H1 (cell line): ENCODE measurements at regions not wholly inside any gene's neighbourhood (a gene's known extent, or its start where the extent isn't known, plus 50 kb on each side); places are given as distances from the start of the nearest gene placed in this dataset.

Experiments
- CTCF ChIA-PET: fragments of 300-600 bp; sonication (Branson Sonifier 250); formaldehyde crosslinking; loops from one replicate; lab custom pipeline; 2021; ENCODE audit not compliant: partially characterized antibody; lab: Charles Lee
- POLR2A ChIA-PET: fragments of 300-600 bp; sonication (Branson Sonifier 250); formaldehyde crosslinking; loops from one replicate; lab custom pipeline; 2021; ENCODE audit warnings: inconsistent platforms; ENCODE audit not compliant: partially characterized antibody; lab: Charles Lee
- DNase-seq, 2 experiments: peaks; one replicate each; pipeline versions ENCODE4 v3.0.0 to v3.0.0-alpha.2; 2010 to 2022; ENCODE audit warnings: low spot score in 2 of 2, low read depth in 1 of 2, mixed read lengths in 1 of 2
- FAIRE-seq: peaks from 2 replicates; lab custom pipeline; 2011; peaks lifted over from hg19 to GRCh38; lab: Jason Lieb, UNC
- H2AFZ ChIP-seq: 2 replicates; pipeline ENCODE4 v1.8.1; 2012; ENCODE audit warnings: low read length, inconsistent platforms
- H2AK5ac ChIP-seq: 2 replicates; pipeline ENCODE4 v1.6.1; 2013; ENCODE audit warnings: low read depth, low read length
- H2BK120ac ChIP-seq: replicated peaks from 2 replicates; pipeline ENCODE3; 2013; ENCODE audit warnings: low read depth, low read length, inconsistent platforms
- H2BK12ac ChIP-seq: 2 replicates; pipeline ENCODE4 v1.6.1; 2013; ENCODE audit warnings: low read depth, low read length
- H2BK15ac ChIP-seq: 2 replicates; pipeline ENCODE4 v1.6.1; 2013; ENCODE audit warnings: low read length
- H2BK20ac ChIP-seq: 2 replicates; pipeline ENCODE4 v1.6.1; 2013; ENCODE audit warnings: low read length
- H2BK5ac ChIP-seq: 2 replicates; pipeline ENCODE4 v1.6.1; 2013; ENCODE audit warnings: low read depth, low read length
- H3K14ac ChIP-seq: 2 replicates; pipeline ENCODE4 v1.6.1; 2013; ENCODE audit warnings: inconsistent platforms; ENCODE audit not compliant: insufficient read length
- H3K18ac ChIP-seq: 2 replicates; pipeline ENCODE4 v1.6.1; 2013; ENCODE audit warnings: low read length; ENCODE audit errors: extremely low read depth
- H3K23ac ChIP-seq: 2 replicates; pipeline ENCODE4 v1.6.1; 2013; ENCODE audit warnings: inconsistent platforms; ENCODE audit not compliant: insufficient read length
- H3K23me2 ChIP-seq: 2 replicates; pipeline ENCODE4 v1.6.1; 2013; ENCODE audit warnings: low read depth, low read length
- H3K27ac ChIP-seq: 2 replicates; pipeline ENCODE4 v1.6.1; 2011; ENCODE audit warnings: low read depth, low read length, inconsistent platforms
- H3K27me3 ChIP-seq, 4 experiments: replicated peaks in 1 of 4; 1 replicate in 1 of 4; 2 replicates in 3 of 4; pipeline versions ENCODE4 v1.6.1 to v1.8.1; 2011 to 2013; ENCODE audit warnings: low read length in 3 of 4, mild to moderate bottlenecking in 3 of 4, inconsistent platforms in 2 of 4, mixed read lengths in 2 of 4, moderate library complexity in 1 of 4; ENCODE audit not compliant: control insufficient read depth in 3 of 4, insufficient read depth in 3 of 4; ENCODE audit errors: extremely low read depth in 1 of 4
- H3K36me3 ChIP-seq, 4 experiments: 2 replicates each; pipeline versions ENCODE4 v1.6.1 to v1.8.1; 2011 to 2013; ENCODE audit warnings: mild to moderate bottlenecking in 4 of 4, low read length in 3 of 4, moderate library complexity in 2 of 4, control low read depth in 1 of 4, inconsistent platforms in 1 of 4; ENCODE audit not compliant: insufficient read depth in 4 of 4, control insufficient read depth in 2 of 4
- H3K4ac ChIP-seq: replicated peaks from 2 replicates; pipeline ENCODE3; 2013; ENCODE audit warnings: low read length, low read depth, mixed read lengths, inconsistent platforms; ENCODE audit not compliant: insufficient read length
- H3K4me1 ChIP-seq, 4 experiments: replicated peaks in 1 of 4; 1 replicate in 1 of 4; 2 replicates in 3 of 4; pipeline versions ENCODE4 v1.6.1 to v1.8.1; 2011 to 2013; ENCODE audit warnings: low read length in 3 of 4, inconsistent platforms in 2 of 4, mixed read lengths in 1 of 4; ENCODE audit not compliant: insufficient read depth in 4 of 4, control insufficient read depth in 3 of 4
- H3K4me2 ChIP-seq, 2 experiments: 2 replicates each; pipeline versions ENCODE4 v1.6.1 to v1.8.1; 2011 to 2013; ENCODE audit warnings: low read depth in 2 of 2, low read length in 2 of 2, control low read depth in 1 of 2, inconsistent platforms in 1 of 2, mild to moderate bottlenecking in 1 of 2; ENCODE audit not compliant: insufficient read depth in 1 of 2
- H3K4me3 ChIP-seq, 4 experiments: fragments of 200-600, 300-600 bp in 1 of 4; sonication (generic), shearing (Covaris generic), sonication (Bioruptor Twin) in 1 of 4; 2 replicates each; pipeline versions ENCODE4 v1.5.1 to v1.8.1; 2011 to 2016; ENCODE audit warnings: low read length in 4 of 4, low read depth in 3 of 4, control low read depth in 2 of 4, inconsistent platforms in 2 of 4, mild to moderate bottlenecking in 2 of 4, mixed read lengths in 1 of 4, moderate library complexity in 1 of 4; ENCODE audit not compliant: insufficient read depth in 2 of 4; ENCODE audit errors: extremely low read depth in 1 of 4
- H3K56ac ChIP-seq: replicated peaks from 2 replicates; pipeline ENCODE3; 2013; ENCODE audit warnings: low read depth, mild to moderate bottlenecking, mixed read lengths, low read length, inconsistent platforms; ENCODE audit not compliant: insufficient read length
- H3K79me1 ChIP-seq: 2 replicates; pipeline ENCODE4 v1.6.1; 2013; ENCODE audit warnings: low read depth, low read length, control low read depth
- H3K79me2 ChIP-seq, 2 experiments: 2 replicates each; pipeline versions ENCODE4 v1.6.1 to v1.8.1; 2012 to 2013; ENCODE audit warnings: low read length in 2 of 2, mild to moderate bottlenecking in 2 of 2, inconsistent platforms in 1 of 2; ENCODE audit not compliant: insufficient read depth in 2 of 2, control insufficient read depth in 1 of 2
- H3K9ac ChIP-seq, 4 experiments: replicated peaks in 1 of 4; 1 replicate in 1 of 4; 2 replicates in 3 of 4; pipeline versions ENCODE4 v1.6.1 to v1.8.1; 2011 to 2013; ENCODE audit warnings: low read depth in 3 of 4, low read length in 3 of 4, control low read depth in 2 of 4, mild to moderate bottlenecking in 2 of 4, moderate library complexity in 2 of 4, inconsistent platforms in 1 of 4; ENCODE audit errors: extremely low read depth in 1 of 4
- H3K9me3 ChIP-seq, 2 experiments: 2 replicates each; pipeline versions ENCODE4 v1.6.1 to v1.8.1; 2012 to 2013; ENCODE audit warnings: mild to moderate bottlenecking in 2 of 2, moderate library complexity in 2 of 2, control low read depth in 1 of 2, inconsistent platforms in 1 of 2, low read depth in 1 of 2, low read length in 1 of 2, mixed read lengths in 1 of 2; ENCODE audit not compliant: insufficient read depth in 2 of 2
- H4K20me1 ChIP-seq, 2 experiments: replicated peaks in 1 of 2; 2 replicates each; pipeline versions ENCODE3 to v1.8.1; 2011 to 2013; ENCODE audit warnings: inconsistent platforms in 2 of 2, low read length in 2 of 2, mild to moderate bottlenecking in 1 of 2; ENCODE audit not compliant: insufficient read depth in 2 of 2, control insufficient read depth in 1 of 2
- H4K5ac ChIP-seq: 2 replicates; pipeline ENCODE4 v1.6.1; 2013; ENCODE audit warnings: low read length, low read depth, mixed read lengths, inconsistent platforms; ENCODE audit not compliant: insufficient read length
- H4K8ac ChIP-seq: 2 replicates; pipeline ENCODE4 v1.8.0; 2013; ENCODE audit warnings: mild to moderate bottlenecking, moderate library complexity, low read length, inconsistent platforms; ENCODE audit not compliant: insufficient read depth; ENCODE audit errors: extremely low read depth
- H4K91ac ChIP-seq: replicated peaks from 2 replicates; pipeline ENCODE3; 2013; ENCODE audit warnings: low read length, mixed read lengths, inconsistent platforms; ENCODE audit not compliant: insufficient read length
- CREB1 ChIP-seq: IDR thresholded peaks from 2 replicates; pipeline ENCODE4 v1.6.1; 2012; ENCODE audit warnings: inconsistent platforms
- E2F6 ChIP-seq: IDR thresholded peaks from 2 replicates; pipeline ENCODE4 v1.6.1; 2012; ENCODE audit warnings: inconsistent platforms
- EP300 ChIP-seq, 2 experiments: IDR thresholded peaks; 1 replicate in 1 of 2; 2 replicates in 1 of 2; pipeline ENCODE4 v1.6.1; 2011 to 2012; ENCODE audit warnings: low read depth in 2 of 2, low read length in 2 of 2, mild to moderate bottlenecking in 2 of 2, borderline replicate concordance in 1 of 2, inconsistent platforms in 1 of 2, moderate library complexity in 1 of 2
- KDM1A ChIP-seq: fragments of 200-600, 300-600 bp; sonication (generic); IDR thresholded peaks from 2 replicates; pipeline ENCODE4 v1.7.1; 2016; ENCODE audit warnings: mild to moderate bottlenecking, low read length, borderline replicate concordance
- KDM5A ChIP-seq: fragments of 200-600 bp; IDR thresholded peaks from 2 replicates; pipeline ENCODE4 v1.7.1; 2012; ENCODE audit warnings: mild to moderate bottlenecking, low read length, inconsistent platforms, mixed read lengths
- MAX ChIP-seq: IDR thresholded peaks from 2 replicates; pipeline ENCODE4 v1.6.1; 2012; ENCODE audit warnings: inconsistent platforms
- SIX5 ChIP-seq: IDR thresholded peaks from 2 replicates; pipeline ENCODE4 v1.6.1; 2011; ENCODE audit warnings: mild to moderate bottlenecking, low read depth, low read length
- SP1 ChIP-seq: IDR thresholded peaks from 2 replicates; pipeline ENCODE4 v1.6.1; 2011; ENCODE audit warnings: low read depth, low read length
- WGBS, 2 experiments: shearing (Covaris generic) in 1 of 2; methylation state at CpG; one replicate each; pipeline versions ENCODE4 v1.1.6 to v1.1.7; 2013 to 2015; ENCODE audit warnings: low lambda C conversion rate in 2 of 2, mixed read lengths in 2 of 2, inconsistent platforms in 1 of 2, low coverage in 1 of 2, missing lambda C conversion rate in 1 of 2; ENCODE audit not compliant: insufficient replicate concordance in 2 of 2, insufficient coverage in 1 of 2, insufficient read length in 1 of 2; ENCODE audit errors: extremely low coverage in 1 of 2, missing lambda C conversion rate in 1 of 2; 5-methylcytosine and 5-hydroxymethylcytosine counted together

- no peak overlapping the region for H2BK5ac ChIP-seq
Observed at GRCh38 chr2:38224181-38224580, 148.2 kb upstream of the CYP1B1 start.

More at GRCh38 chr2:38224181-38224580, 148.2 kb upstream of the CYP1B1 start:
- no peak overlapping the region for H2BK20ac ChIP-seq
- no peaks in the 10 kb centered on the region for H3K79me1 ChIP-seq
- POLR2A ChIA-PET = interaction anchor here (1.6 kb wide), 1 partner anchor 18 kb away, joined by 4 read pairs; no protein-coding TSS in a partner anchor
- no peak overlapping the region for H3K18ac ChIP-seq
- no peak overlapping the region for H4K8ac ChIP-seq
- no peak overlapping the region for H3K4ac ChIP-seq
- H4K20me1 ChIP-seq = no peaks in the 10 kb centered on the region
- WGBS, 2 experiments = 95% methylated on average over 2 of the region's 2 CpGs; no CpG with 5 or more reads in 1 of the 2 experiments
- H3K4me3 ChIP-seq = no peak overlapping the region
- H3K23ac ChIP-seq = no peak overlapping the region
- no peak overlapping the region for H3K56ac ChIP-seq
- H2AK5ac ChIP-seq = no peak overlapping the region
- H3K27me3 ChIP-seq = no peaks in the 10 kb centered on the region
- no peak overlapping the region for H4K5ac ChIP-seq
- no peak overlapping the region for H2AFZ ChIP-seq
- no peaks in the 10 kb centered on the region for H3K9me3 ChIP-seq
- H3K4me2 ChIP-seq = peak overlapping the region in 1 of 2 experiments; percentile 0; a peak in 1 of 4 replicates
- peaks cover 1 to 11% (median 2%) of the 10 kb centered on the region in 4 experiments; a peak in 5 of 7 replicates for H3K4me1 ChIP-seq
- no peak overlapping the region for H2BK120ac ChIP-seq
- no peaks in the 10 kb centered on the region for H3K23me2 ChIP-seq
- H3K79me2 ChIP-seq = no peaks in the 10 kb centered on the region
- CTCF ChIA-PET = interaction anchor here (0.8 kb wide), 1 partner anchor 91 kb away, joined by 3 read pairs; no protein-coding TSS in a partner anchor
- DNase-seq (no peak), FAIRE-seq (no peak)
- no peaks in the 10 kb centered on the region for H3K36me3 ChIP-seq
- TF ChIP-seq EP300 (IDR thresholded peaks at IDR 0.05; ENCODE audit: borderline replicate concordance in 1 of 2, low read depth in 2 of 2, low read length in 2 of 2) = no peak
- TF ChIP-seq E2F6 = no peak
- no peak for TF ChIP-seq KDM1A
- no peak for TF ChIP-seq SIX5
- no peak for TF ChIP-seq KDM5A
- TF ChIP-seq CREB1 = no peak
- no peak for TF ChIP-seq MAX
- TF ChIP-seq SP1 = no peak
- H2BK15ac ChIP-seq = no peak overlapping the region
- no peak overlapping the region for H3K27ac ChIP-seq
- no peak overlapping the region for H3K14ac ChIP-seq
- H4K91ac ChIP-seq = no peak overlapping the region
- H3K9ac ChIP-seq = no peak overlapping the region
- no peak overlapping the region for H2BK12ac ChIP-seq
